NT2/D1 (cell line): ENCODE measurements at regions not wholly inside any gene's neighbourhood (a gene's known extent, or its start where the extent isn't known, plus 50 kb on each side); places are given as distances from the start of the nearest gene placed in this dataset.

Experiments
- YY1 ChIP-seq: IDR thresholded peaks from 2 replicates; pipeline ENCODE4 v1.6.1; 2011; ENCODE audit not compliant: insufficient read length, insufficient read depth
- ZNF274 ChIP-seq: IDR thresholded peaks from 2 replicates; pipeline ENCODE4 v1.6.1; 2011; ENCODE audit warnings: mild to moderate bottlenecking, low read depth, low read length

GRCh38 chr22:49159711-49160110 is 668.0 kb downstream of the BRD1 start:
- no peak for TF ChIP-seq ZNF274
- no peak for TF ChIP-seq YY1
